ENCODE measurements at regions not wholly inside any gene's neighbourhood (a gene's known extent, or its start where the extent isn't known, plus 50 kb on each side); places are given as distances from the start of the nearest gene placed in this dataset.

DNA sequence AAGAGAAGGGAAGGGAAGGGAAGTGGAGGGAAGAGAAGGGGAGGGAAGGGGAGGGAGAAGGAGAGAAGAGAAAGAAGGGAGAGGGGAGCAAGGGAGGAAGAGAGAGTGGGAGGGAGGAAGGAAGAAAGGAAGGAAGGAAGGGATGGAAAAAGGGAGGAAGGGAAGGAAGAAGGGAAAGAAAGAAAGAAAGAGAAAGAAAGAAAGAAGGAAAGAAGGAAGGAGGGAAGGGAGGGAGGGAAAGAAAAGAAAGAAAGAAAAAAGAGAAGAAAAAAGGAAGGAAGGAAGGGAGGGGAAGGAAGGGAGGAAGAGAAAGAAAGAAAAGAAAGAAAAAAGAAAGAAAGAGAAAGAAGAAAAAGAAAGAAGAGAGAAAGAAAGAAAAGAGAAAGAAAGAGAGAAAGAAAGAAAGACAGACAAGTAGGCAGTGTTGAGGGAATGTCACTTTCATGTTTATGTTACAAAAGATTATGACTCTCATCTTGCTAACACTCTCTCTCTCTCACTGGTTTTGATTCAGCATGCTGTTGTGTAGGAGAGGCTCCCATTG is 58.0 kb upstream of the ZNF804A start:
- DNase-seq (ENCODE audit: low read depth) = no peak

DNA sequence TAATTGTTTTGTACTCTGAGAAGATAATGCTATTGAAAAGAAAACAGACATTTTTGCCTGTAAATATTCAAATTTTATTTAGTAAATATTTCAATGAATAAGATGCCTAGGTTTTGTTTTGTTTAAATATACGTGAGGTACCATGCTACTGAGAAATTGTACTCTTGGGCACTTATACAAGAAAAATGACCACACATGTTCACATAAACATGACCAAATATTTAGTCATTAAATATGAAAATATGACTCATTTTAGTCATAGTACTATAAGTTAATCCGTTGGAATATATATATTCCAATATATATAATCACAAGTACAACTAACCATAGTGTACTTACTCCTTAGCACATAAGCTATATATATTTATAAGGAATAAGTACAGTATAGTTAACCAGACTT is 56.7 kb upstream of the ZNF804A start:
- DNase-seq (ENCODE audit: low read depth) = no peak

DNA sequence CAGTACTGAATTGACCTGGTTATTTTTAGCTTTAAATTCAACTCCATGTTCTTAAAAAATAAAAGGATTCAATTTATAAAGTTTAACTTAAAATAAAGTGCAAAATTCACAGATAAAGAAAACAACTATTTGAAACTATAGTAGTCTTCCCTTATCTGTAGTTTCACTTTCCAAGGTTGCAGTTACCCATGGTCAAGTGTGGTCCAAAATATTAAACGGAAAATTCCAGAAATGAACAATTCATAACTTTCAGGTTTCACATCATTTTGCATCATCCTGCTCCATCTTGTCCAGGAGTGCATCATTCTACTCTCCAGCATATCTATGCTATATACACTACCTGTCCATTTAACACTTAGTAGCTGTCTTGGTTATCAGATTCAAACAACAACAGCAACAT is 54.5 kb upstream of the ZNF804A start:
- no peak for DNase-seq (ENCODE audit: low read depth)

All from stromal cell of bone marrow (primary cell).